ENCODE measurements at regions not wholly inside any gene's neighbourhood (a gene's known extent, or its start where the extent isn't known, plus 50 kb on each side); places are given as distances from the start of the nearest gene placed in this dataset.
"Not testable (repeated sequence)": the region's sequence is repeated elsewhere in the genome, so short reads cannot be mapped to it uniquely, and the experiment has no call there.

GRCh38 chr3:75446948-75447347, 217.2 kb upstream of the FRG2C start:
- not testable (repeated sequence) for DNase-seq (ENCODE audit: low read depth)

- DNase-seq (ENCODE audit: low read depth): not testable (repeated sequence)
Observed at GRCh38 chr3:75453328-75453727, 210.8 kb upstream of the FRG2C start.

DNA sequence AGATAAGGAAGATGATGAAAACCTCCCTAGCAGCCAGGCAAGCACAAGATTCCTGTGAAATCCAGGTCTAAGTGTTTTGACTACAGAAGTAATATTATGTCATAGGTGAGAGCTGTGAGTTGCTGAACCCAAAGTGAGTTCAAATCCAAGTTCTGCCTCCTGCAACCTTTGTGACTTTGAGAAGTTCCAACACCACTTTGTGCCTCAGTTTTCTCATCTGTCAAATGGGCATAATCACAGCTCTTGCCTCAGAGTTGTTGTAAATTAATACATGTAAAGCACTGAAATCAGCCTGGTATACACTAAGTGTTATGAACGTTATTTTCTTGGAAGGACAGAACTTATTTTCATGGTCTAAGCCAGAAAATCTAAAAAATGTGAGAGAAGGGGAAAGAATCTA, 210.3 kb upstream of the FRG2C start:
- DNase-seq (ENCODE audit: low read depth): not testable (repeated sequence)

DNA sequence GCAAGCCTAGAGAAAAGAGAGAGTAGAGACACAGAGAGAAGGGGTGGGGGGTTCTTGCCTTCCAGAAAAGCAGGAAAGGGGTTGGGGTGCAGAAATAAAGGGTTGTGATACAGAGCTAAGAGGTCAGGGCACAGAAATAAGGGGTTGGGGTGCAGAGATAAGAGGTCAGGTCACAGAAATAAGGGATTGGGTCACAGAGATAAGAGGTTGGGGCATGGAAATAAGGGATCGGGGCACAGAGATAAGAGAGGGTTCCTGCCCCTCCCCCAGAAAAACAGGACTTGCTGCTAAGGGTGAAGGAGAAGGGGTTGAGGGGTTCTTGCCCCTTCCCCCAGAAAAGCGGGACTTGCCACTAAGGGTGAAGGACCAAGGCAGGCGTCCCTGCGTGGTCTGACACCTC, 189.6 kb upstream of the FRG2C start:
- DNase-seq (ENCODE audit: low read depth): not testable (repeated sequence)

DNA sequence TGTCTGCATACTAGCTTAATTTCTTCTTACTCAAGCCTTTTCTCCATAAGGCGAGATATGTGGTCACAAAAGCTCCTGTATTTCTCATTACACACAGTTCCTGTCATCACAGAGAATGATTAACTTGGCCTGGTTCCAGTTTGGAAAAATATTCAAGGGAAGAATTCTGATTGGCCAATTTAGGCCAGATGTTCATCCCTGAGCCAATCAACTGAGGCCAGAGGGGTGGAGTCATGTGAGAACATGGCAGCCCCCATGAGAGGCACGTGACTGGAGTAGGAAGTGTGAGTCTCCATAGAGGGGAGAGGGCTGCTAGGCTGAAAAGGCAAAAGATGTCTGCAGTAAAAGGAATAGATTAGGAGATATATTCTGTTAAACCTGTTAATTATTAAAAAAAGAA, 167.5 kb upstream of the FRG2C start:
- not testable (repeated sequence) for DNase-seq (ENCODE audit: low read depth)

DNA sequence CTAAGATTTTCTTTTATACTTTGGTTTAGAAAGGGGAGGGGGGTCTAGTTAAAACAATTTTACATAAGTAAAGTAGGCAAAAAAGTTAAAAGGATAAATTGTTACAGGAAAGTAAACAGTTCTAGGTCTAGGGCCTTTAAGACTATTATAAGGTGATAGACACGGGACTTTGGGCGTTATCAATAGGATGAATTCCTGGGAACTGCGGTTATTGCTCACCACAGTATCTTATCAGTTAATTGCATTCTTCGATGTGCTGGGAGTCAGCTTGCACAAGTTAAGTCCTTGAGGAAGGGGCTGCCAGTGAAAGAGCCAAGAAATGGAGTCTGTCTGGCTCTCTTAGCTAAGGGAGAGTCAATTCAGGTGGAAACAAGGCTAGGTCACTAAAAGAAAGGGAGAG, 163.8 kb upstream of the FRG2C start:
- not testable (repeated sequence) for DNase-seq (ENCODE audit: low read depth)

GRCh38 chr3:75502171-75502570, 162.0 kb upstream of the FRG2C start:
- not testable (repeated sequence) for DNase-seq (ENCODE audit: low read depth)

DNA sequence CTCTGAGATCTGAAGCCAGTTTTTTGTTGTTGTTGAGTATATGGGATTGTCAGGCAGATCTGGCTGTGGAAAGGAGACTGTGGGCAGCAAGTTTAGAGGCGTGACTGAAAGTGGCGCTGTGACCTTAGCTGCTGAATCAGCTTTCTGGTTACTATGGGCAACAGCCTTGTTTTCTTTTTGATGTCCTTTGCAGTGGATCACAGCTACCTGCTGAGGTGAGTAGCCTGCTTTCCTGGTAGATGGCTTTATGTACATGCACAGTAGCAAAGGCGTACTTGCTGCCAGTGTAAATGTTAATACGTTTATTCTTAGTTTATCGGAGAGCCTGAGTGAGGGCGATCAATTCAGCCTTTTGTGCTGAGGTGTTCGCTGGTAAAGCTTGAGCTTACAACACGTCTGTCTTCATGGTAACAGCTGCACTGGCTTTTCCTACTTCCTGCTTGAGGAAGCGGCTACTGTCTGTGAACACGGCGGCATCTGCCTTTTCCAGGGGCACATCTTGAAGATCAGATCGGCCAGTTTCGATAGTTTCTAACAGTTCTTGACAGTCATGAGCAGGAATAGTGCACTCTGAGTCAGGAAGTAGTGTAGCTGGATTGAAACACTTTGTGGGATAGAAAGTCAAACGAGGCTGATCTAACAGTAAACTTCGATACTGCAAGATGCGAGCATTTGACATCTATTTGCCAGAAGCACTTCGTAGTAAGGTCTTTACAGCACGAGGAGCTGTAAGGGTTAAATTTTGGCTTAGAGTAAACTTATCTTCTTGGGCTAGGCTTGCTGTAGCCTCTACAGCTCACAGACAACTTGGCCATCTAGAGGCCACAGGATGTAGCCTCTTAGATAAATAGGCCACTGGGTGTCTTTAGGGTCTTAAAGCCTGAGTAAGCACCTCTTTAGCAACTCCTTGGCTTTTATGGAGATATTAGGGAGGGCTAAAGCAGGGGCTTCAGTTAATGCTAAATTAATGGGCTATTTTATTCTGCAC, 161.1 kb upstream of the FRG2C start:
- DNase-seq (ENCODE audit: low read depth): not testable (repeated sequence)

DNA sequence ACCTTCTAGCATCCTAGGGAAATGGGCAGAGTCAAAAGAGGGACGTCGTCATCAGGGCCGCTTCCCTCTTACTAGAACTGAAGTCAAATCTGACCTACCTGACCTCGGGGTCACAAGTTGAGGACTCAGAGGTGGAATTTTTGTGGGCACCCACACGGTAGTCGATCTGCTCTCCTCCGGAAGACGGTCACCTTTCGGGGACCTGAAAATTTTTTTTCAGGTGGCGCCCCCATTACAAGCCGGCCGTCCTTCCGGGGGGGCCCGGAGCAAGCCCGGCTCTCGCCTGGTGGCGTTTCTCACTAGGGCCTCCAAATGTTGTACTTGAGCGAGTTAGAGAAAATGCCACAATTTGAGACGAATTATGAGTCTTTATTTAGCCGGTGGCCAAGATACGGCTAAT, 157.5 kb upstream of the FRG2C start:
- no peak for DNase-seq (ENCODE audit: low read depth)

GRCh38 chr3:75507956-75508355, 156.2 kb upstream of the FRG2C start:
- DNase-seq (ENCODE audit: low read depth): not testable (repeated sequence)

- not testable (repeated sequence) for DNase-seq (ENCODE audit: low read depth)
Observed at GRCh38 chr3:75527657-75528056, 136.5 kb upstream of the FRG2C start.

DNA sequence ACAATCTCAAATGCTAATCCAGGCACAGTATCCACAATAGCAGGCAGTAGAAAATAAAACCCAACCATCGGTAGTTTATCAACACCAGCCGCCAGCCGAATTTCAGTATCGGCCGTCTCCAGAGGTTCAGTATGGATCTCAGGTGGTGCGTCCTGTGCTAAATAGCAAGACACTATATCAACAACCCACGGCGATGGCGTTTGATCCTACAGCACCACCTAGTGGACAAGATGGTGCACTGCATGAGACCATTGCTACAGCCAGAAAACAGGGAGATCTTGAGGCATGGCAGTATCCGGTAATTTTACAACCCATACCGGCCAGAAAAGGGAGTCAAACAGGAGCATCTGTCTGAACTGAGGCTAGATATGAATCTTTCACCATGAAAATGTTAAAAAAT, 112.0 kb upstream of the FRG2C start:
- not testable (repeated sequence) for DNase-seq (ENCODE audit: low read depth)

DNA sequence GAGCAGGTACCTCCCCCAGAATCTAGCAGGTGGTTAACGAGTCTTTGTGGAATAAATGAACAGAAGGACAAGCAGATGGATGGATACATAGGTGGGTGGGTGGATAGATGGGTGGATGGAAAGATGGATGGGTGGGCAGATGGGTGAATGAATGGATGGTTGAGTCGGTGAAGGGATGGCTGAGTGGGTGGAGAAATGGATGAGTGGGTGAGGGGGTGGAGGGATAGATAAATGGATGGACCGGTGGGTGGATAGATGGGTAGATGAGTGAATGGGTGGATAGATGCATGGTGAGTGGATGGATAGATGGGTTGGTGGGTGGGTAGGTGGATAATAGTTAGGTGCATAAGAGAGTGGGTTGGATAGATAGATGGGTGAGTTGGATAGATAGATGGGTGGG, 99.7 kb upstream of the FRG2C start:
- DNase-seq (ENCODE audit: low read depth): not testable (repeated sequence)

DNA sequence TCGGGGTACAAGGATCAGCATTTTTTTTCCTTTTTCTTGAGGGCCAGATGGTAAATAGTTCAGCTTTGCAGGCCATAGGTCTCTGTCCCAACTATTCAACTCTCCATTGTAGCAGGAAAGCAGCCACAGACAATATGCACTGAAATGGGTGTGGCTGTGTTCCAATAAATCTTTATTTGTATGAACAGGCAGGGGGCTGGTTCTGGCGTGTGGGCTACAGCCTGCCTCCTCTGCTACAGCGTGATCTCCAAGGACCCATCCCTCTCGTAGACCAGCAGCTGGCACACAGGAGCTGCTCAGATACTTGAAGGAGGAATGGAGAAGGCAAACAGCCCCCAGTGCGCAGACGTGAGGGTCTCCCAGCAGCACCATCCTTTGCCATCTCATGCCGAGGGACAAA, 91.8 kb upstream of the FRG2C start:
- not testable (repeated sequence) for DNase-seq (ENCODE audit: low read depth)

DNA sequence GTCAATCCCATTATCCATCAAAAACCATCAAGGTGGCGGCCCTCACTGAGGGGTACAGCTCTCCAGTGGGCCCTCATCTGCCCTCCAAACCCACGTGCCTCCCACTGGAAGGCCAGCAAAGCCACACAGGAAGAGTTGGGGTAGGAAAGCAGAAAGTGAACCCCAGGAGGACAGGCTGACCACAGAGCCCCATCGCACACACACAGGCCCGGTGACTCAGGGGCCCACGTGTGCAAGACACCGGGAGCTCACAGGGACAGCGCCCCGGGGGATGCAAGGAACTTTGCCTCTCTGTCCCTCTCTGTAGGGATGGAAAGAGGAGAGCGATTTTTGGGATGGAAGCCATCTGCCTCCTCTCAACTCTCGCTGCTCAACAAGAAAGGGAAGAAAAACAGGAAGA, 85.0 kb upstream of the FRG2C start:
- DNase-seq (ENCODE audit: low read depth): not testable (repeated sequence)

- DNase-seq (ENCODE audit: low read depth): not testable (repeated sequence)
Observed at GRCh38 chr3:75579536-75579935, 84.6 kb upstream of the FRG2C start.

- DNase-seq (ENCODE audit: low read depth): peak; percentile 6
Observed at GRCh38 chr3:75579981-75580782, 83.9 kb upstream of the FRG2C start.

DNA sequence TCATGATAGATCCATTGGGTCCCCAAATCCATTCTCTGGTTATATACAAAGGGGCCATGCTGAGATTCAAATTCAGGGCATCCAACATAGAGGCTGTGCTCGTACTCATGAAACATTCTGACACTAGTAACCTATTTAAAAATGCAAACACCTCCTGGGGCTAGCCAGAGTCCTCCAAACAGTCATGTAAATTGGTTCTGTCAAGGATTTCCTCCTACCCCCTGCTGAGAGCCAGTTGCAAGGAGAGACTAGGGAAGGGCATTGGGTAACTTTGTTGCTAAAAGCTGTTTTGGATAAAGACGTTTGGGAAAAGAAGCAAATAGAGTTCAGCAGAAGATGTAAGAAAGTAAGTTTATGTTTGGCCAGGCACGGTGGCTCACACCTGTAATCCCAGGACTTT, 81.6 kb upstream of the FRG2C start:
- not testable (repeated sequence) for DNase-seq (ENCODE audit: low read depth)

DNA sequence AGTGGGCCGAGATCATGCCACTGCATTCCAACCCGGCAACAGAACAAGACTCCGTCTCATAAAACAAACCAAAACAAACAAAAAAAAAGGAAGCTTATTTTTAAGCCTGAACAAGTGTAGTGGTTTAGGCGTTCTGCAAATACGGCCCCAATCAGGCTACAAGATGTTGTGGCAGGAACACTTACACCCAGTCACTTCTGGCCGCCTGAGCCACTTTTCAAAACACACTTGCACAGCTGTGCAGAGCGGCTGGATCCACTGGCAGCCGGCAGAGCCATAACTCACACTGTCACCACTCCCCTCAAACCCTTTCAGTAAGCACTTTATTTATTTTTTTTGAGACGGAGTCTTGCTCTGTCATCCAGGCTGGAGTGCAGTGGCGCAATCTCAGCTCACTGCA, 81.0 kb upstream of the FRG2C start:
- DNase-seq (ENCODE audit: low read depth): not testable (repeated sequence)

DNA sequence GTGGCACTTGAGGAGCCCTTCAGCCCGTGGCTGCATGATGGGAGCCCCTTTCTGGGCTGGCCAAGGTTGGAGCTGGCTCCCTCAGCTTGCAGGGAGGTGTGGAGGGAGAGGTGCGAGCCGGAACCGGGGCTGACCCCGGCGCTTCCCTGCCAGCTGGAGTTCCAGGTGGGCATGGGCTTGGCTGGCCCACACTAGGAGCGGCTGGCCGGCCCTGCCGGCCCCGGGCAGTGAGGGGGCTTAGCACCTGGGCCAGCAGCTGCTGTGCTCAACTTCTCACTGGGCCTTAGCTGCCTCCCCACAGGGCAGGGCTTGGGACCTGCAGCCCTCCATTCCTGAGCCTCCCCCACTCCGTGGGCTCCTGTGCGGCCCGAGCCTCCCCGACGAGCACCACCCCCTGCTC, 76.4 kb upstream of the FRG2C start:
- DNase-seq (ENCODE audit: low read depth): not testable (repeated sequence)

- not testable (repeated sequence) for DNase-seq (ENCODE audit: low read depth)
Observed at GRCh38 chr3:75590382-75590781, 73.7 kb upstream of the FRG2C start.

DNA sequence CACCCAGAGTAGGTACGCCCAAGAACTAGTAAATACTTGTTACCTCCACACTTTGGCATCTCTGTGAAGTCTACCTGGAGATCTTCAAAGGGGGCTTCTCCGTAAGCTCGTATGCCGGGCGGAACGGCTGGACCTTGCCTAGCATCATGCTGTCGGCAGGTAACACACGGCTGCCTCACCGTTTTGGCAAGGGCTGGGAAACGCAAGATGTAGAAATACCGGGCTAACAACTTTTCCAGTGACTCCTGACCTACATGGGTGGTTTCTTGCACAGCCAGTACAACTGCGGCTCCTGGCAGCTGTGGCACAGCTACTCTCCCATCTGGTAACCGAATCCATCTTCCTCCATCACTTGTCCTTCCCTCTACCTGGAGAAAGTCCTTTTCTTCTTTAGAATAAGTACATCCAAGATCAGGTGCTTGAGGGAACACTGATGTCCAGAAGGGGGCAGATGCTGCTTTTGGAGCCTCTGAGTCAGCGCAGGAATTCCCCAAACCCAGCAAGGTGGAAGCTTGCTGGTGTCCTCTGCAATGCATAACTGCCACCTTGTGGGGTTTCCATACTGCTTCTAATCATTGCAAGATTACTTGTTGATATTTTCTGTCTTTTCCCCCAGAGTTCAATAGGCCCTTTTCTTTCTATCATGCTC, 59.7 kb upstream of the FRG2C start:
- not testable (repeated sequence) for DNase-seq (ENCODE audit: low read depth)

Measured in activated T-helper 9 cell treated with anti-CD3 and anti-CD28 coated beads, Interleukin-2, amount 50 U/mL, for 16 hours (primary cell).